Esophagus squamous epithelium (tissue), 4 donors: ENCODE measurements at regions not wholly inside any gene's neighbourhood (a gene's known extent, or its start where the extent isn't known, plus 50 kb on each side); places are given as distances from the start of the nearest gene placed in this dataset.

Experiments used
- POLR2A ChIP-seq, 4 donors: fragments of 450-650 bp; IDR thresholded peaks; one replicate each; pipeline ENCODE4 v1.6.1; 2017; ENCODE audit warnings: antibody characterized with exemption in 4 of 4, mild to moderate bottlenecking in 4 of 4, moderate library complexity in 3 of 4
- TF ChIP-seq, protein P1 (sequence below), 6 experiments: fragments of 450-650 bp in 4 of 6; fragments of 200-600 bp in 2 of 6; sonication (generic) in 2 of 6; IDR thresholded peaks; one replicate each; pipeline ENCODE4 v1.5.1; 2016 to 2019; ENCODE audit warnings: antibody characterized with exemption in 6 of 6, mild to moderate bottlenecking in 4 of 6, moderate library complexity in 4 of 6

DNA sequence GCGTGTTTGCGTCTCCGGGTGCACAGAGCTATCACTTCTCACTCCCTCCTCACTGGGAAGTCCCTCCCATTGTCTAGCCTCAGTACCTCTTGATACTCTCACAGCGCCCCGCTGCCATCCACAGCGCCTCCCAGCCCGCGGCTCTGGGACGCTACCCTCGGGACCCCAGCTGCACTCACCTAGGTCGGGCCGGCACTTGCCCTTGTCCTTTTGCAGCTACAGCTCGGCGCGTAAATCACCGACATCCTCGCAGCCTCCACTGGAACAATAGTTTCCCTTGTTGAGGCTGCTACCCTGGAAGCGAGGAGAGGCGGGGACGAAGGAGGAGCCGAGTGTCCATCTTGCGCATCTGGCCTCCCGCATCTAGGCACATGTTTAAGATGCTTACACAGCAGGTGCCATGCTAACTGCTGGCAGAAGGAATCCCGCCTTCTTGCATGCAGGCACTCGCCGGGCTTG is 269.5 kb upstream of the HSFY2 start:
- TF ChIP-seq, protein P1, sequence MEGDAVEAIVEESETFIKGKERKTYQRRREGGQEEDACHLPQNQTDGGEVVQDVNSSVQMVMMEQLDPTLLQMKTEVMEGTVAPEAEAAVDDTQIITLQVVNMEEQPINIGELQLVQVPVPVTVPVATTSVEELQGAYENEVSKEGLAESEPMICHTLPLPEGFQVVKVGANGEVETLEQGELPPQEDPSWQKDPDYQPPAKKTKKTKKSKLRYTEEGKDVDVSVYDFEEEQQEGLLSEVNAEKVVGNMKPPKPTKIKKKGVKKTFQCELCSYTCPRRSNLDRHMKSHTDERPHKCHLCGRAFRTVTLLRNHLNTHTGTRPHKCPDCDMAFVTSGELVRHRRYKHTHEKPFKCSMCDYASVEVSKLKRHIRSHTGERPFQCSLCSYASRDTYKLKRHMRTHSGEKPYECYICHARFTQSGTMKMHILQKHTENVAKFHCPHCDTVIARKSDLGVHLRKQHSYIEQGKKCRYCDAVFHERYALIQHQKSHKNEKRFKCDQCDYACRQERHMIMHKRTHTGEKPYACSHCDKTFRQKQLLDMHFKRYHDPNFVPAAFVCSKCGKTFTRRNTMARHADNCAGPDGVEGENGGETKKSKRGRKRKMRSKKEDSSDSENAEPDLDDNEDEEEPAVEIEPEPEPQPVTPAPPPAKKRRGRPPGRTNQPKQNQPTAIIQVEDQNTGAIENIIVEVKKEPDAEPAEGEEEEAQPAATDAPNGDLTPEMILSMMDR (IDR thresholded peaks at IDR 0.05): no peak
- no peak for TF ChIP-seq POLR2A (IDR thresholded peaks at IDR 0.05)
